Activated CD4-positive, alpha-beta T cell treated with anti-CD3 and anti-CD28 coated beads, Interleukin-2, amount 50 U/mL, for 48 hours (primary cell): ENCODE measurements at regions not wholly inside any gene's neighbourhood (a gene's known extent, or its start where the extent isn't known, plus 50 kb on each side); places are given as distances from the start of the nearest gene placed in this dataset.

Experiments
- DNase-seq, 2 experiments: peaks; one replicate each; pipeline ENCODE4 v3.0.0-alpha.2; 2020

GRCh38 chr14:36245223-36245622 lies 68.7 kb upstream of the PTCSC3 start:
- DNase-seq = no peak

DNA sequence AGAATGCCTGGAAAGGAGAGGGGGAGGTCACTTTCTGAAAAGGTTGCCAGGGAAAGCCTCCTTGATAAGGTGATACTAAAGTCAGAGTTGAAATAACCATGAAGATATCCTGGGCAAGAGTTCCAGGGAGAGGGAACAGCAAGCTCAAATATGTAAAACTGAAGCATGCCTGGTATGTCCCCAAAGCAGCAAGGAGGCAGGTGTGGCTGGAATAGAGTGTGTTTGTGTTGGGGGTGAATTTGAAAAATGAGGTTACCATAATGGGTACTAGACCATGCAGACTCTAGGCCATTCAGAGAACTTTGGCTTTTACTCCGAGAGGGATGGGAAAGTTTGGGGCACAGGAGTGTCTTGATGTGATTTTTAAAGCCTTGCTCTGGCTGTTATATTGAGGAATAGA lies 66.7 kb upstream of the PTCSC3 start:
- no peak for DNase-seq

GRCh38 chr14:36241183-36241582 lies 64.7 kb upstream of the PTCSC3 start:
- no peak for DNase-seq

GRCh38 chr14:36238666-36239363 lies 62.3 kb upstream of the PTCSC3 start:
- peak; percentile 4 to 19 for DNase-seq

DNA sequence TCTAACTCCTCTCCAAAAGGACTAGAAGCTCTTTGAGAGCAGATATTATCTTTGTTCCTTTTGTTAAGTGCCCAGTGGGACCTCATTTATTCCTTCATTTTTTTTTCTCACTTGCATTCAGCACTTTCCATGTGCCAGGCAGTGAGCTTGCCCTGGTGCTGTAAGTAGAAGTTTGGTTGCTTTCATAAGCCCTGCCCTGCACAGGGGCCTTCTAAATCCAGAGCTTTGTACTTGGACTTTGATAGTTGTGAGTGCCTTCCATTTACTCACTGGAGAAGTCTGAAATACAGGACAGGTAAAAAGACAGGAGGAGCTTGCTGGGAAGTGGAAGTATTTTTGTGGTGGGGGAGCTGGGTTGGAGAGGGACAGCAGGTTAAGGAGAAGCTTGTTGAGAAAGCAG lies 56.7 kb upstream of the PTCSC3 start:
- DNase-seq = no peak

GRCh38 chr14:36229262-36229661 lies 52.7 kb upstream of the PTCSC3 start:
- DNase-seq = no peak

DNA sequence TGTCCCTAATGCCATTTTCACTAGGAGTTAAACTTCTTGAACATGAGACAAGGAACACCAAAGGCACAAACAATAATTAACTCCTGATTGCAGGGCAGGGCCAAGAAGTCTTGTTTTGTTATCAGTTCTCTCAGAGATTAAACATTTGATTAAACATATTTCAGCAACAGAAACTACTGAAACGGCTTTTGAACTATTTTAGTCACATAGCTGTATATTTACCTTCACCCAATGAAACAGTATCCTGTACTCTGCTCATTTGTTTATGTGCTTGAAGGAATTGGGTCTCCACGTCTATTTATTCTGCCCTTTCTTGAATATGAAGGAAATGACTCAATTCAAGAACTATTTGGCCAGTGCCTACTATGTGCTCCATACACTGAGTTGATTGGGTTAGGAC lies 51.3 kb upstream of the PTCSC3 start:
- DNase-seq = no peak

DNA sequence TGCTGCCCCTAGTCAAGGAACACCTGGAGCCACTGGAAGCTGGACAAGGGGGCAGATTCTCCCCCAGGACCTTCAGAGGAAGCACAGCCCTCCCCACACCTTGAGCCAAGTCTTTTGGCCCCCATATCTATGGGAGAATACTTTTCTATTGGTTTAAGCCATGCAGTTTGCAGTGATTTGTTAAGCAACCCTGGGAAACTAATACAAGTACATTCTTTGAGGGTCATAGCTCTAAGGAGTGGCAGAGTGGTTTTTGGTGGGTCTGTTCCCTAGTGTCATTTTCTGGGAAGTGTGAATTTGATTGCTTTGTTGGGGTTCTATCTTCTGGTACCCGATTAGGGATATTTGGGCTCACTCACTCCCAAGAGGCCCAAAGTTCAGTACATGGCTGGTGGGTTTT lies 50.8 kb upstream of the PTCSC3 start:
- no peak for DNase-seq
